Erythroblast (primary cell): ENCODE measurements at regions not wholly inside any gene's neighbourhood (a gene's known extent, or its start where the extent isn't known, plus 50 kb on each side); places are given as distances from the start of the nearest gene placed in this dataset.

Source experiments
- DNase-seq, 2 experiments: peaks; one replicate each; lab custom pipeline; 2025; lab: John Stamatoyannopoulos, UW
- GATA1 ChIP-seq: IDR thresholded peaks from 2 replicates; pipeline ENCODE4 v1.6.1; 2011; ENCODE audit warnings: low read depth, mild to moderate bottlenecking, control low read depth, low read length, moderate library complexity
- POLR2A ChIP-seq: IDR thresholded peaks from 2 replicates; pipeline ENCODE4 v1.6.1; 2011; ENCODE audit warnings: mild to moderate bottlenecking, low read length

GRCh38 chr2:14684516-14684915, 52.0 kb downstream of the LRATD1 start:
- DNase-seq: no peak
- no peak for TF ChIP-seq GATA1
- no peak for TF ChIP-seq POLR2A

- TF ChIP-seq GATA1: no peak
- no peak for DNase-seq
Measured at GRCh38 chr2:14690926-14691325, 58.4 kb downstream of the LRATD1 start.

GRCh38 chr2:14693874-14694273, 61.4 kb downstream of the LRATD1 start:
- DNase-seq: no peak
- TF ChIP-seq POLR2A (no peak), GATA1 (no peak)

GRCh38 chr2:14700753-14701152, 68.2 kb downstream of the LRATD1 start:
- TF ChIP-seq GATA1: no peak
- no peak for TF ChIP-seq POLR2A
- DNase-seq: no peak

- no peak for DNase-seq
- TF ChIP-seq POLR2A: no peak
- TF ChIP-seq GATA1: no peak
Measured at GRCh38 chr2:14702258-14702657, 69.7 kb downstream of the LRATD1 start.

GRCh38 chr2:14706201-14706600, 73.7 kb downstream of the LRATD1 start:
- no peak for DNase-seq
- TF ChIP-seq GATA1: no peak
- TF ChIP-seq POLR2A: no peak

GRCh38 chr2:14712111-14712510, 79.6 kb downstream of the LRATD1 start:
- DNase-seq: no peak

GRCh38 chr2:14713248-14713647, 80.7 kb downstream of the LRATD1 start:
- TF ChIP-seq POLR2A (no peak), GATA1 (no peak)
- DNase-seq: no peak

More at GRCh38 chr2:14712111-14712510, 79.6 kb downstream of the LRATD1 start:
- TF ChIP-seq GATA1 (no peak), POLR2A (no peak)

GRCh38 chr2:14715600-14715999, 83.1 kb downstream of the LRATD1 start:
- DNase-seq: no peak
- TF ChIP-seq POLR2A (no peak), GATA1 (no peak)

- TF ChIP-seq POLR2A (no peak), GATA1 (no peak)
- peak in 1 of 2 experiments; percentile 30 for DNase-seq
Measured at GRCh38 chr2:14716319-14716718, 83.8 kb downstream of the LRATD1 start.

- no peak for TF ChIP-seq POLR2A
- no peak for DNase-seq
Measured at GRCh38 chr2:14717131-14717530, 84.6 kb downstream of the LRATD1 start.

- TF ChIP-seq POLR2A (no peak), GATA1 (no peak)
- no peak for DNase-seq
Measured at GRCh38 chr2:14720319-14720718, 87.8 kb downstream of the LRATD1 start.

- TF ChIP-seq GATA1 (no peak), POLR2A (no peak)
- DNase-seq: peak; percentile 9 to 18
Measured at GRCh38 chr2:14720739-14721138, 88.2 kb downstream of the LRATD1 start.

- TF ChIP-seq GATA1: no peak
- DNase-seq: no peak
Measured at GRCh38 chr2:14722904-14723570, 90.5 kb downstream of the LRATD1 start.

GRCh38 chr2:14723684-14724083, 91.2 kb downstream of the LRATD1 start:
- no peak for DNase-seq
- TF ChIP-seq POLR2A: no peak
- no peak for TF ChIP-seq GATA1

GRCh38 chr2:14735696-14736095, 103.2 kb downstream of the LRATD1 start:
- no peak for TF ChIP-seq GATA1
- no peak for TF ChIP-seq POLR2A
- DNase-seq: no peak
